SK-MEL-5 (cell line): ENCODE measurements at regions not wholly inside any gene's neighbourhood (a gene's known extent, or its start where the extent isn't known, plus 50 kb on each side); places are given as distances from the start of the nearest gene placed in this dataset.

Experiments
- DNase-seq: peaks from one replicate; pipeline ENCODE4 v3.0.0-alpha.2; 2016; ENCODE audit warnings: low read depth, low spot score
- in situ Hi-C: cut with HindIII; loops from 2 replicates; pipeline ENCODE4 v1.10.0; 2016; ENCODE audit warnings: low sequenced_read_pairs, high pct_unique_total_duplicates, low pct_unique_long_range_greater_than_20kb

DNA sequence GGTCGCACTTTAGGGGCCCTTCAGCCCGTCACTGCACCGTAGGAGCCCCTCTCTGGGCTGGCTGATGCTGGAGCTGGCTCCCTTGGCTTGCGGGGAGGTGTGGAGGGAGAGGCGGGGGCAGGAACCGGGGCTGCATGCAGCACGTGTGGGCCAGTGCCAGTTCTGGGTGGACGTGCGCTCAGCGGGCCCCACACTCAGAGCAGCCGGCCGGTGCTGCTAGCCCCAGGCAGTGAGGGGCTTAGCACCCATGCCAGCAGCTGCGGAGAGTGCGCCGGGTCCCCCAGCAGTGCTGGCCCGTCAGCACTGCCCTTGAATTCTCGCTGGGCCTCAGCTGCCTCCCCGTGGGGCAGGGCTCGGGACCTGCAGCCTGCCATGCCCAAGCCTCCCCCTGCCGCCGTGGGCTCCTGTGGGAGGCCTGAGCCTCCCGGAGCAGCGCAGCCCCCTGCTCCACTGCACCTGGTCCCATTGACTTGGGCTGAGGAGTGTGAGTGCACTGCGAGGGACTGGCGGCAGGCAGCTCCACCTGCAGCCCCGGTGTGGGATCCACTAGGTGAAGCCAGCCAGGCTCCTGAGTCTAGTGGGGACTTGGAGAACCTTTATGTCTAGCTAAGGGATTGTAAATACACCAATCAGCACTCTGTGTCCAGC lies 108.8 kb upstream of the RASGEF1B start:
- no peak for DNase-seq
- in situ Hi-C loops = no loop called here

DNA sequence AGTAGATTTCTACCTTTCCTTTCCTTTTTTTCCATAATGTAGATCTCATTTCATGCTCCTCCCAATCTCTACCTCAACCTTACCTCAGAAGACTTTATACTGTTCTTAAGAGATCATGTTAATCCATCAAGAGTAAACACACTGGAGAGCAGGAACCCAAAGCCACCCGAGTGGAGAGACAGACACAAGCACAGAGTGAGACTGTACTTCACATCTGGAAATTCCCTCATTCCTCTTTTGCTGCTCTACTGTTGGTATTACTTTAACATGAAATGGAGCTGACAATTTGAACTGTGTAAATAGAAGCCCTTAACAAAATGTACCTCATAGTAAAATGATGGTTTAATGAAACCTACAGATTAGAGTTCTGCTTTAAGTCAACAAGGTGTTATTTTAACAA lies 105.7 kb upstream of the RASGEF1B start:
- in situ Hi-C loops = no loop called here
- DNase-seq = no peak

DNA sequence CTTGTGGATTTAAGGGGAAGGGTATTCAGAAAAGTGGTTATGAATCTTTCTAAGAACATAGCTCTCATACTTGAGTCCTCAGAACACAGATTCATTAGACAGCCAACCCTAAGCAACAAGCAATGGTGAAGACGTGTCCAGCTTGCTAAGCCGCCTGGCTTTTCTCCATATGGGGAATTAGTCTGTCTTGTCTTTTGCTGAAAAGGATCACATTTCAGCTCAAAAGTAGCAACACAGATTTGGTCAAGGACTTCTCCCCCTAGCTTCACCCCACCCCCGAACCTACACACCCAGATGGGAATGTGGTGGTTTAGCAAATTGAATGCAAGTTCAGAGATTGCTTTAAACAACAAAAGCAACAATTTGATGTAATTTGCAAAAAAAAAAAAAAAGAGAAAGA lies 103.3 kb upstream of the RASGEF1B start:
- in situ Hi-C loops = no loop called here
- DNase-seq = no peak

DNA sequence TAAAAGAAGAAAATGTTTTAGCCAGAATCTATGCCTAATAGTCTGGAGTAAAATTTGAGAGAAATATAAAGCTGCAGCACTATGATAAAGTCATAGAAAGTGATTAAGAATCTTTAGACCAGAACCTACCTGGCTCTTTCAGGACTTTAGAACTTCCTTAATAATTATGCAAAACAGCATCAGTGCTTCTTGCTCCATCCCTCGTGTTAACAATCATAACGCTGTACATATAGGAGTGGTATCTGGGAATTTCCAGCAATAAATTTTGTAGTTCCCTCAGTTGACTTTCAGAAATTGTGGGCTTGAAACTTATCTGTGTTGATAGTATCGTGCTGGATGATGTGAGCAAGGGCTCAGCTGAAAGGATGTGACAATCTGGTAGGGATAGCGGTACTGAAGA lies 102.1 kb upstream of the RASGEF1B start:
- in situ Hi-C loops = no loop called here
- DNase-seq = no peak

DNA sequence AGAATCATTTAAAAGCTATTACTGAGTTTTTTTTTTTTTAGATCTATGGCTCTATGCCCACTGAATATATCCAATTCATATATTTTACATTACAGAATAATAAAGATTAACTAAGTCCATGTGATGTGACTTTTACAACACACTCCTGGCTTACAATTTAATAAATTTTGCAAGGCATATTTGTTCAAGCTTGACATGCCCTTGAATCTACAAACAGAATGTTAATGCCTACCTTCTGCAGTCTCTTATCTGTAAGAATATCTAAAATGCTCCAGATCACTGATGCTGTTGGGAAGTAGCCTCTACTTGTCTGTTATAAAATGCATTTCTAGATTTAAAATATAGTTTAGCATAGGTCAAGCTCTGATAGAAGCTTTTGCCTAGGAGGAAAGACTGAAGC lies 100.7 kb upstream of the RASGEF1B start:
- DNase-seq = no peak
- in situ Hi-C loops = no loop called here

DNA sequence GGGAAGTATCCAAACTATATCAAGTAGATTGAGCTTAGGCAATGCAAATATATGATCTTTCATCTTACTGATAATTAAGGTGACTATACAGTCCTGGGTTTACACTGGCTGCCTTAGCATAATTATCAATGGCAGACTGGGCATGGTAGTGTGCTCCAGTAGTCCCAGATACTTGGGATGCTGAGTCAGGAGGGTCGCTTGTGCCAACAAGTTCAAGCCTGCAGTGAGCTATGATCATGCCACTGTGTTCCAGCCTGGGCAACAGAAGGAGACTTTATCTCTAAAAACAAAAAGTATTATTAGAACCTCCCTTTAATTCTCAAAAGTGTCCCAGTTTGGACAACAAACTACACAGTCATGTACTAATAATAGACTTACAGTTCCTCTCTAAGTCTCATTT lies 99.4 kb upstream of the RASGEF1B start:
- in situ Hi-C loops = no loop called here
- no peak for DNase-seq

DNA sequence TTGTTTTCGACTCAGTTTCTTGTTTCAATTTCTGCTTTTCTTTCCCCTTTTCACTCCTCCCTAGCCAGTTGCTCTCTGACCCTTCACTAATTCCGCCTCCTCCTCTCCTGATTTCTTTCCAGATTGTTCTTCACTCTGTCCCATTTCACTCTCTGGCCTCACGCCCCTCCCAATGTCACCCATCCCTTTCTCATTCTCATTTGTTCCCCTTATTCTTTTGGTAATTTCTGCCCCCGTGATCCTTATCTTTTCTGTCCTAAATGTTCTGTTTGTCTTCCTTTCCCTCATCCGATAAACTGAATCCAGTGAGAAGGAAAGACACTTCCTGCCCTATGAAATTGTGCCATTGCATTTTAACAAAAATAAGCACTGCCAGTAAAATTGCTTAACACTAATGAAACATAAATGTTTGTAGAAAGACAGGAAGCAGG lies 94.5 kb upstream of the RASGEF1B start:
- in situ Hi-C loops = no loop called here
- DNase-seq = no peak

DNA sequence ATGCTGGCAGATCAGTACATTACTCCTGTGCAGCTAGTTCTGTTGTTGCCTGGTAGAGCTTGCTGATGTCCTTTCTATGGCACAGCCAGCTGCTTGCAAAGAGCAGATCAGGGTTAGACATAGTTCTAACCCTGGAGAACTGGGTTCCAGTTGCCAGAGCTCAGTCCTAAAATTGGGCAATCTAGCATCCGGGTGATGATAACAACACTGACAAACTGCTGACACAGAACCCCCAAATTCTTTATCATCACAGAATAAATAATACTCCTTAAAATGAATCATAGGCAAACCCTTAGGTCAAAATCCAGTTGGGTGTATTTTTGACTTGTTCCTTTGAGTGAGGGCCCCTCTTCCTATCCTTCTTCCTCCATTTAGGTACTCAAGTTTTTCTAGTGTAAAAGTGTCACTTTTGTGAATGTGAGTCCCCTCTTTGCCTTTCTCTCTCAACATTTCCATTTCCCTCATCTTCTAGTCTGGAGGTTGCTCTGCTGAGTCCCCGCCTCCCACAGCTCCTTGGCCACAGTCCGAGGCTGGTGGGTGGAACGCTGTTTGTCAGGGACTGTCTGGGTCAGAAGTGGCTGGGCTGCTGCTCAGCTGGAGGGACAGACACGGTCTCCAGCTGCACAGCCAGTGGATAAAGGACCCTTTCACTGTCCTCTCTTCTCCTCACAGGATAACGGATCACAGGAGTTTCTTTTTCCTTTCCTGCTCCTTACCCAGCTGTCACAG lies 93.6 kb upstream of the RASGEF1B start:
- no peak for DNase-seq
- in situ Hi-C loops = no loop called here

DNA sequence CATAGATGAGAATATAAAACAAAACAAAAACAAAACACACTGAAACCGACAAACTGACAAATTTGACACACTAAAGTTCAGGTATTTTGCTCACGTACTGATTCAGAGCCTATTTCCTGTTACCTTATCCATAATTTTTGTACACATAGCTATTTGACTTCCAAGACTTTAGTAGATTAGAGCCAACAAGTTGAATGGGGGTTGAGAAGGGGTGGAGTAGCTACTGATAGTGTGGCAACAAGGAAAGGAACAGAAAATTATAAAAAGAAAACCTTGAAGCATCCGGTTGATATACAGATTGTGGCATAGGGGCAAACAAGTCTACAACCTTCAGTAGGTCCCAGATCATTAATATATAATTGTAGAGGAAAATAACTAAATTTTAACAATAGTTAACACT lies 92.3 kb upstream of the RASGEF1B start:
- DNase-seq = no peak

DNA sequence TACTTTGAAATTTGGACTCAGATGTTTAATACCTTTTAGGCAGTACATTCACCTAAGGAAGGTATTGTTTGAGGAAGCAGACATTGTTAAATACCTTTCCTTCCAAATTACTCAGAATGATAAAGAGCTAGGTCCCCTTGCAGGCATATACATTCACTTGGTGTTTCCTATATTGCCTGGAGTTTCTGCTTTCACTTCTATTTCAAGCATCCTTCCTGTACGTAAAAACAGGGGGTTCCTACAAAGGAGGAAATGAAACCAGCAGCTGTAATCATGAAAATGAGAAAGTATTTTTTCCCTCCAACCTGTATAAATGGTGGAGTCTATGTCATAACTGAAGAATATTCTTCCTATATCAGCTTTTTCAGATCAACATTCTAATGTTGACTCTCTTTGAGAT lies 90.4 kb upstream of the RASGEF1B start:
- in situ Hi-C loops = no loop called here
- no peak for DNase-seq

More for the DNA sequence above, 92.3 kb upstream of the RASGEF1B start:
- in situ Hi-C loops = no loop called here

DNA sequence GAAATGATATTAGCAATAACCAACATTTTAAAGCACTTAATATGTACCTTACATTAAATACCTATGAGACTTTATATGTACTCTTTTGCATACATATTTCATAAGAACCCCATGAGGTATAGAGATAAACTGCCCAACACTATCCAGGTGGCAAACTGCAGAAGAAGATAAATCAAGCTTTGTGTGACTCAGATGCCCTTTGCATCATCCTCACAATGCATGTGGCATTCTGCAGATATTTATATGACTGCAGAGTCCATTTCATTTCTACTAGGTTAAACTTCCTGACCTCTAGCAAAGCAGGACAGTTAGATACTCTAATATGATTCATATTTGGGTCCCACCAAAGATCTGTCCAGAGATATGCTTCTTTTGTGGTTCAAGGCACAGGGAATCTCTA lies 85.6 kb upstream of the RASGEF1B start:
- DNase-seq = no peak
- in situ Hi-C loops = no loop called here

DNA sequence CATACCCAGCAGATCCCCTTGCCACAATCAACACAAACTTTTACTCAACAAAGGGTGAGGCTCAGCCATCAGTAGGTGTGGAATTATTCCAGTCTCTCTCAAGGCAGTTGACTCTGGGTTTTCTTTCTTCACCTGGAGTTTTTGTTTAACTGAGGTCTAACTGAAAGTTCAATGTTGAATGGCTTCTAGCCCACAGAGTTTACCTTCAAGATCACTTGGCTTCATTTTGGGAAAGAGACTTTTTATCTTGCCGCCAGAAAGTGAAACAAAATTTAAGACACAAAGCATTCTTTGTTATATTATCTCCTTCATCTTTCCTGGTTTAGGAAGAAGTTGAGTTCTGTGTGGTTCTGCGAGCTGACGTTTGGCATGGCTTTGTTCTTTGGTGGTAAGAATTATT lies 83.8 kb upstream of the RASGEF1B start:
- DNase-seq = no peak
- in situ Hi-C loops = no loop called here

DNA sequence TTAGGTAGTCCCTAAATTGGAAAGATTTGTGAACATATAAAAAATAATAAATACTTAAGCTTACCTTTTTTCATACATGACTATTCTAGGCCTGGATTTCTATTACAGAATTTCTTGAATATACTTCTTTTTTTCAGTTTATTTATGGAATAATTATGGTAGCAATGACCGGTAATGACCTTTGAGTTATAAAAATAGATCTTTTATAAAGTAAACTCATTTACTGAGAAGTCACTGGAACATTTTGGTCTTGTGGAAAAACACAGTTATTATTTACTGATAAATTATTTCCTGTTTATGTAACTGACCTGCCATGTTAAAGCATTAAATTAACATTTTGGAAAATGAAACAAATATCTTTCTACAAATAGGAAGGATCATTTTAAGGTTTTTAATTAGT lies 80.4 kb upstream of the RASGEF1B start:
- no peak for DNase-seq
- in situ Hi-C loops = no loop called here

DNA sequence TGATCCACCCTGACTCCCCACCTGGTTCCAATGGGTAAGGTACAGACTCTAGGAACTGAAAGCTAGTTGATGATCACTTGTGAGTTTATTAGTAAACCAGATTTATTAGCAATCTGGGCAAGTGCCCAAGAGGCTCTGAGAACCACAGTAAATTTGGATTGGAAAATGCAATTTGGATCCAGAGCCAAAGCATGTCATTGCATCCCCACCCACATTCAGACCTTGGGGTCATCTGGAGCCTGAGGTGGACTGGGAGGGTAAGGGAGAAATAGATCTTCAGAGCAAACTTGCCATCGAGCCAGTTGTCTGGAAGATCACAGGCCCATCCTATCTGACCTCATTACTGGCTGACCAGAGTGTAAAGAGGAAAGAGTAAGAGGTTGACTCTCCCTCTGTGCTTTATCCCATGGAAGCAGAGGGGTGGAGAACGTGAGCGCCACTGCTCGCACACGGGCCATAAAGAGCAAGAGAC lies 78.7 kb upstream of the RASGEF1B start:
- DNase-seq = no peak
- in situ Hi-C loops = no loop called here

DNA sequence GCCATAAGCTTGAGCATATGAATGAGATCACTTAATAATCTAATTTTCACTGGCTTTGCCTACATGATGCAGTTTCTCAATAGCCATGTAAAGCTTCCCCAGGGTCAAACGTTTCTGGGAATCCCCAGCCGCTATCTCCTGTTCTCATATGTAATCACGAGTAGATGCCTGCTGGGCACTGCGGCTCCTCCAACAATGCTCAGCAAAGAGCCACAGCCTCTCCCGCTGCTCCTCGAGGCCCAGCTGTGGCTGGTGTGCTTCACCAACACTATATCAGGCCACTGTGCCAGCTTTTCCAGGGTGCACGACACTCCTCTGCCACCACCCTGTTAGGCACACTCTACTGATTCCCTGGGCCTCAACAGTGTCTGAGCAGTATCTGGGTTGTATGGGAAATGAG lies 78.3 kb upstream of the RASGEF1B start:
- in situ Hi-C loops = no loop called here
- peak; percentile 48 for DNase-seq

DNA sequence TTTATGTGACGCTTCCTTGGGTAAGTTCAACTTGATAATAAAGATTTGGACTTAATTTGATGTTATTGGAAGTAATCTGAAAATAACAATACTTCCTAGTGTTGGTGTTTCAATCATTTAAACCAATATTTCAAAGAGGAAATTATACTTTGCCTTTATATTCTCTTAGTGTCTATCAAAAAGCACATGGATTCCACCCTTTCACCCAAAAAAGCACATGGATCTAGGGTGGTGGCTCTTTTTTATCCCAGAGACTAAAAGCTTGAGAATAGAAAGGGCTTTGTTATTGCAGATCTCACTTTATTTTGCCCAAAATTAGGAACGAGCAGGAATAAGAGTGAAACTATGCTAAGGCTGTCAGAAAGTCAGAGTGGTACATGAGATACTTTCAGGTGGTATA lies 75.1 kb upstream of the RASGEF1B start:
- in situ Hi-C loops = no loop called here
- no peak for DNase-seq

DNA sequence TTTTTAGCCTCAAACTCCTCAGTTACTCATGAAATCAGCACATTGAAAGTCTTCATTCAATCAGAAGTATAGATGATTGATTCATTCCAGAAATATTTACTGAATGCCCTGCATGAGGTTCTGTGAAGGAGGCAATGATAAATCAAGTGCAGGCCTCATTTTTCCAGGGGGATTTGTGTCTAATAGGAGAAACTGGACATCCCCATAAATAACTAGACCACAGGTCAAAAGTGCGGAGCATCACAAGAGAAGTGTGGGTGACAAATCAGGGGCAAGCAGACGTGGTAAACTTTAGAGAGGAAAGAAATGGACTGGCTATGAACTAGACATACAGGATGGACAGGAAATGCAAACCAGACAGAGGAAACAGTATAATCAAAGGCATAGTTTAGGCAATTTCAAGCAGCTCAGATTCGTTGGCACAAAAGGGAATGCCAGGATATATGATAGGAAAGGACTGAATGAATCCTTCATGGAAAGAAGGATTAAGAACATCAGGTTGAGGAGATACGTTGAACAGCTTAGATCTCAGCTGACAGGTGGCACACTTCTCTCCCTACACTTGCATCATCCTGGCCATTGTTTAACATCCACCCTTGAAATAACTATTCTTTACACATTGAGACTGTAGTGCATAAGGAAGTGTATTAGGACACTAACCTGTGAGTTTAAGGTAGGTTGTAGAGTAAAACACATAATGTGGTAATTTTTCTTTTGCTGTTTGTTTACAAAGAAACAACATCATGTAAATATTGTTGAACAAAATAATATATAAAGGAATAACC lies 69.6 kb upstream of the RASGEF1B start:
- in situ Hi-C loops = no loop called here
- no peak for DNase-seq

DNA sequence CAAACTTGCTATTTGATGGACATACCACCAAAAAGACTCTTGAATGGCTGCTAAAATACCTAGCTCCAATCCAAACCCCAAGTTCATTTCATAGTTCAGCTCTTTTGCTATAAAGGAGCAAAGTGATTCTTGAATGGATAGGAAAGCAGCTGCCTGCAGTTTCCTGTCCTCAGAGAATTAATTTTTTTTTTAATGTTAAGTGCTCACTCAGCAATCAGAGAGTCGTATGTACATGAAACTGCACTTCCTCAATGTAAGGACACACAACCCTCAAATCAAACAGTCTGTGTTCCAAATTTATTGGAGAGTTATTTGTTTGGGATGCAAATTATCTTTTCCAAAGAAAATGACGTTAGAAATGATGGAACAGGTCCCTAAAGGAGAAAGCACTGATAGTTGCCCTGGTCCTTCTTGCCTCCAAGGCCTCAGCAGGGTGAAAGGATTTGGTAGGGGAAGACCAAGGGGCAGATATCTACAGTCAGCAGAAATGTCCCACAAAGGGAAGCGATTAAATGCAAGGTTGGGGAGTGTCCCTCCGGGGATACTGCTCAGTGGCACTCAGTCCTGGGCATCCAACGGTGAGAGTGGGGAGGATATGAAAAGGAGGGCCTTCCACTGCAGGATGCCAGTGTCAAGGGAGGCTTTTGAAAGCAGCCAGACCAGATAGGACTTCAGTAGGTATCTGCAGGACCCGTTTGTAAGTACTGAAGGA lies 67.2 kb upstream of the RASGEF1B start:
- in situ Hi-C loops = no loop called here
- no peak for DNase-seq
